ENCODE measurements at regions not wholly inside any gene's neighbourhood (a gene's known extent, or its start where the extent isn't known, plus 50 kb on each side); places are given as distances from the start of the nearest gene placed in this dataset.
"Not testable (repeated sequence)": the region's sequence is repeated elsewhere in the genome, so short reads cannot be mapped to it uniquely, and the experiment has no call there.

GRCh38 chr3:174336784-174337183 lies 522.4 kb upstream of the NAALADL2 start:
- no peak for DNase-seq

- DNase-seq: no peak
These were observed 521.9 kb upstream of the NAALADL2 start for GRCh38 chr3:174337227-174337626.

DNA sequence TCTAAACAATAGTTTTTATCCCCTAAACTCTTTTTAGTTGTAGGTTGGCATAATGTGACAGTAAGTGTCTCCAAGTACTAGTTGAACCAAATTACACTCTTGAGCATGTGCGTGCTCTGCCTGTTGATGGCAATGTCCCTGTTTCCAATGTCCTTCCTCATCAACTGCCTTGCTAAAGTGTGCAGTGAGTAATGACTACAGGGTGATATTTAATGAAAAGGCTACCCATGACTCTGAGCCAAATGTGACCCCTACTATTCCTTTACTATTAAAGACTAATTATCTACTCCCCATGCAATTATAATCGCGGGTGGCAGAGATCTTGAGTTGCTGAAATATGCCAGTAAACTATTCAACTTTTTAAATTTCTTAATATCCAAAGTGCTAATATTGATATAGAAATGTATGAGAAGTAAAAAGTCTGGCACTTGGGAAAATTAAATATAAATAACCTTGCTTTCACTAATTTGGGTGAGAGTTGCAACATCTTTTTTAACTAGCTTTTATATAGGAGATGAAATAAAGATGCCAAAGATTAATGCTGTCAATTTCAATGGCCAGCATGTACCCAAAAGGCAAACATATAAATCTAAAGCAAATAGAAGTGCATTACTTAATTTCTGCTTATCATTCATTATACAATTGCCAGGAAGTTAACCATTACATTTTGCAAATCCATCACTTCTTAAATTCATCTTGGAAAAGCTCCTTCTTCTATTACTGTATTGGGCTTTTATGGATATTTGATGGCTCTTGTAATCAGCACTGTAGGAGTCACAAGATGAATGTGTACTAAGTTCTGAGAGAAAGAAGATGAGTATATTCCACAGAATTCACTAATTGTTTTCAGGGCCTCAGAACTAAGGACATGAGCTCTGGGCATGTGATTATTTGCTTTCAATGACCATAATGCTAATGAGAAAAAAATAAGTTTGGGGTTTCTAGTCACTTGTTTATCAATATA lies 518.2 kb upstream of the NAALADL2 start:
- no peak for DNase-seq

- DNase-seq: no peak
These were observed 517.0 kb upstream of the NAALADL2 start for GRCh38 chr3:174342171-174342570.

DNA sequence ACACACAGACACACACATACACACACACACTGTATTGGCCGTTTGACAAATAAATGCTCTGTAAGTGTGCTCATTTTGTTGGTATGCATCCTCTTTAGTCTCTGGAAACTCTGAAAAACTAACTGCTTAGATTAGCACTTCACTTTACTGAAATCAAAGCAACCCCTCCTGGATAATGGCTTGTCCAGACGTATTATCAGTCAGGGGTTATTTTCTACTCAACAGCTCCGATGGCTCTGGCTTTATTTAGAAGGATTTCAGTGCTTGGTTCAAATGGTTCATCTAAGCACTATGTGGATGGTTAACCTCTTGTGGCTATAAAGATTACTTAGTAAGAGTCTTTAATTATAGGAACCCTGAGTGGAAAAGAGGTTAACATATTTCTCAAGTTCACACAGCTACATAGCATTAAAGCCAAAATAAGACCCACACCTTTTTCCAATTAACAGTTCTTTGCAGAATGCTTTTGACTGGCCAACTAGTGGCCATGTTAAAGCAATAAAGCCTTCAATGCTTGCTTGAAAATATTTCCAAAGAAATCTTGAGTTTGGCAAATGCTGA lies 516.1 kb upstream of the NAALADL2 start:
- DNase-seq: no peak

GRCh38 chr3:174346141-174346540 lies 513.0 kb upstream of the NAALADL2 start:
- DNase-seq: no peak

DNA sequence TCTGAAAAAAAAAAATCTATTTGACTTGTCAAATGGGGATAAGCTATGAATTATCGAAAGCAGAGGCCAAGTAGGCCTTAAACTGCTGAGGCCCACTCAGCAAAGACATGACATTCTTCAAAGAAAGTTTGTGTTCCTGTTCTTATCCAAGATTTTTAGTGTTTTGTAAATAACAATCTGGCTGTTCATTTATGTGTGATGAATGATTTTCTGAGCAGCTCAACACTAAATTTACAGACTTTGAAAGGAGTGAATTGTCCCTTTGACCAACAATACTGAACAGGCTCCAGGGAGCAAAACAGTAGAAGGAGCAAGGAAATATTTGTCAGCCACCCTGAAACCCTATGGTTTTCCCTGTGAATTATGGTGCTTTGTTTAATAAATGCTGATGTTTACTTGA lies 512.6 kb upstream of the NAALADL2 start:
- DNase-seq: no peak

GRCh38 chr3:174347474-174348138 lies 511.5 kb upstream of the NAALADL2 start:
- DNase-seq: no peak

DNA sequence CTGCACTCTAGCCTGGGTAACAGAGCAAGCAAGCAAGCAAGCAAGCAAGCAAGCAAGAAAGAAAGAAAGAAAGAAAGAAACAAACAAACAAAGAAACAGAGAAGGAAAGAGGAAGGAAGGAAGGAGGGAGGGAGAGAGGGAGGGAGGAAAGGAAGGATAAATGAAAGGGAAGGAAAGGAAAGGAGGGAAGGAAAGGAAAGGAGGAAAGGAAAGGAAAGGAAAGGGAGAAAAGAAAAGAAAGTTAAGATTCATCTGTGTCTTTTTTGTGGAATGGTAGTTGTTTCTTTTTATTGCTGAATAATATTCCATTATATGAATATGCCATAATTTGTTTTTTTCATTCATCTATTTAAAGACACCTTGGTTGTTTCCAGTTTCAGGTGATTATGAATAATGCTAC lies 506.9 kb upstream of the NAALADL2 start:
- no peak for DNase-seq

GRCh38 chr3:174355505-174355904 lies 503.6 kb upstream of the NAALADL2 start:
- DNase-seq: no peak

GRCh38 chr3:174356596-174356995 lies 502.5 kb upstream of the NAALADL2 start:
- no peak for DNase-seq

- no peak for DNase-seq
These were observed 500.9 kb upstream of the NAALADL2 start for GRCh38 chr3:174358252-174358651.

GRCh38 chr3:174362556-174362955 lies 496.6 kb upstream of the NAALADL2 start:
- no peak for DNase-seq

- DNase-seq: no peak
These were observed 495.9 kb upstream of the NAALADL2 start for GRCh38 chr3:174363256-174363655.

DNA sequence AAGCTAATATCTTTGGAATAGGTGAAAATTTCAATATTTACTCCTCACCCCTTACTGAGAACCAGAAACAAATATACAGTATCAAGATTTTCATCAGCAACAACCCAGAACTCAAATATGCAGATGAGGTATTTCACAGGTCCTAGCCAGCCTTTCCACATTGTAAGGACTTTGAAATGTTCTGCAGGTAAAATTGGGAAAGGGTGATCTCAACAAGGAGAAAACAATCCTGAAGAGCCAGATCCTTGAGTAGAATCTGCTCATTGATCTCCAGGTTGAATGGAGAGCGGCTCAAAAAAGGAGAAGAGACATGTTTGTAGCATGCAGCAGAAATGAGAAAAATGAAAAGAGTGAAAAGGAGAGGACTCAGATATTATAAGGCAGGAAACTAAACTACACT lies 493.3 kb upstream of the NAALADL2 start:
- no peak for DNase-seq

GRCh38 chr3:174366904-174367303 lies 492.2 kb upstream of the NAALADL2 start:
- not testable (repeated sequence) for DNase-seq

DNA sequence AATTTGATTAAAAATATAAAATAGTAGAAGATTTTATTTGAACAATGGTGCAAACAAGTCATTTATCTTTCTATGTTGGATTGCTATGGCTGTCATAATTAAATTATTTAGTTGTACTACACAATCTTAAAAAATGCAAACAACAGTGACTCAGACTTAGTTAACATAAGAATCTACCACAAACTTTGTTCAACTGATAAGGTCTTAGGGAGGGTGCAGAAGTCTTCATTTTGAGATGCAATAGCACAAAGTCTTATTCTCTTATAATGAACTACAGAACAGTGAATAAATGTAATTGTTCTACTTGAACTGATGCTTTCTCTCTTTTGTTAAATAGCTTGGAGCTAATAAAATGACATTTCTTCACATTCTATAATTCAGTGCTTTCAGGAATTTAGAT lies 482.8 kb upstream of the NAALADL2 start:
- DNase-seq: no peak

- no peak for DNase-seq
These were observed 482.0 kb upstream of the NAALADL2 start for GRCh38 chr3:174377096-174377495.

GRCh38 chr3:174377684-174378083 lies 481.4 kb upstream of the NAALADL2 start:
- no peak for DNase-seq

- DNase-seq: no peak
These were observed 476.3 kb upstream of the NAALADL2 start for GRCh38 chr3:174382878-174383277.

- DNase-seq: no peak
These were observed 471.4 kb upstream of the NAALADL2 start for GRCh38 chr3:174387736-174388135.

DNA sequence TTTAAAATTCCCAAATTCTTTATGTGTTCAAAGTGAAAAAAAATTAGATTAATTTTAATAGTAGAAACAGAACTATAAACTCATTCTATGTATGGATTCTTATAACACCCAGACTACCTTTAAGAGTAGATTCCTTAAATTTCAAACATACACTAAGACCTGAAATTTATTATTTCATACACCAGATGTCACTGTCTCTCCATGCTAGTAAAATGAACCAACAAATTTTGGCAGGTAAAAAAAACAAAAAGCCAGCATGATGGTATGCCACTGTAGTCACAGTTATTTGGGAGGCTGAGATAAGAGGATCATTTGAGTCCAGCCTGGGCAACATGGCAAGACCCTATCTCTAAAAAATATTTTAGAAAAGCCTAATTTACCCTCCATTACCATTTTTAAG lies 461.3 kb upstream of the NAALADL2 start:
- DNase-seq: peak; percentile 25

GRCh38 chr3:174398761-174399160 lies 460.4 kb upstream of the NAALADL2 start:
- no peak for DNase-seq

- no peak for DNase-seq
These were observed 455.3 kb upstream of the NAALADL2 start for GRCh38 chr3:174403831-174404230.
